HepG2 (cell line): ENCODE measurements at regions not wholly inside any gene's neighbourhood (a gene's known extent, or its start where the extent isn't known, plus 50 kb on each side); places are given as distances from the start of the nearest gene placed in this dataset.

Experiments used
- ATAC-seq: fragments of 200-7000 bp; cut with Tn5 transposase; 3 replicates; pipeline ENCODE4 v1.9.1; 2020; ENCODE audit warnings: mild to moderate bottlenecking, moderate library complexity
- BruUV-seq: library from RNA; stranded (reverse); fragments of 400-500 nt; replicated peaks from 2 replicates; lab custom pipeline; 2021; lab: Mats Ljungman, UMichigan
- CTCF ChIA-PET: fragments of 300-600 bp; formaldehyde crosslinking; extraction: SDS; loops from one replicate; lab custom pipeline; 2021; ENCODE audit warnings: low total read pairs, inconsistent platforms, low intra/inter-chr PET ratio; lab: Yijun Ruan, JAX
- POLR2A ChIA-PET: fragments of 350-600 bp; sonication (Branson Sonifier 250); formaldehyde crosslinking; loops from one replicate; lab custom pipeline; 2020; ENCODE audit warnings: antibody characterized with exemption, inconsistent platforms; lab: Yijun Ruan, JAX
- DNase-seq: peaks from one replicate; pipeline ENCODE4 v3.0.0-alpha.2; 2015; ENCODE audit warnings: low spot score
- FAIRE-seq: peaks from 3 replicates; lab custom pipeline; 2011; peaks lifted over from hg19 to GRCh38; lab: Jason Lieb, UNC
- H2AFZ ChIP-seq: one replicate; pipeline ENCODE4 v1.6.1; 2011; ENCODE audit warnings: low read length, inconsistent platforms
- H3K27ac ChIP-seq: fragments of 300-600 bp; 3 replicates; pipeline ENCODE4 v1.8.0; 2011; ENCODE audit warnings: mixed run types, mild to moderate bottlenecking, mixed read lengths, low read length, inconsistent platforms; ENCODE audit not compliant: insufficient read depth; ENCODE audit errors: extremely low read length
- H3K27me3 ChIP-seq, 2 experiments: fragments of 200-600 bp in 1 of 2; 2 replicates in 1 of 2; 3 replicates in 1 of 2; pipeline versions ENCODE4 v1.6.0 to v1.8.0; 2011; ENCODE audit warnings: low read length in 2 of 2, mild to moderate bottlenecking in 2 of 2, moderate library complexity in 2 of 2, inconsistent platforms in 1 of 2; ENCODE audit not compliant: insufficient read depth in 2 of 2, control insufficient read depth in 1 of 2
- H3K36me3 ChIP-seq, 2 experiments: fragments of 200-600 bp in 1 of 2; replicated peaks in 1 of 2; 2 replicates in 1 of 2; 3 replicates in 1 of 2; pipeline versions ENCODE4 v1.5.1 to v1.8.0; 2011; ENCODE audit warnings: low read length in 2 of 2, inconsistent platforms in 1 of 2; ENCODE audit not compliant: insufficient read depth in 2 of 2, control insufficient read depth in 1 of 2
- H3K4me1 ChIP-seq: 2 replicates; pipeline ENCODE4 v1.5.1; 2012; ENCODE audit warnings: low read length, inconsistent platforms; ENCODE audit not compliant: insufficient read depth
- H3K4me2 ChIP-seq: 2 replicates; pipeline ENCODE4 v1.6.0; 2011; ENCODE audit warnings: low read depth, low read length, inconsistent platforms
- H3K4me3 ChIP-seq, 3 experiments: fragments of 200-600 bp in 1 of 3; sonication (generic), shearing (Covaris generic) in 1 of 3; replicated peaks in 1 of 3; 2 replicates each; pipeline ENCODE4 v1.5.1; 2011 to 2016; ENCODE audit warnings: low read length in 3 of 3, inconsistent platforms in 2 of 3, low read depth in 2 of 3, mild to moderate bottlenecking in 2 of 3, control low read depth in 1 of 3, mixed read lengths in 1 of 3; ENCODE audit not compliant: insufficient read depth in 1 of 3
- H3K79me2 ChIP-seq: one replicate; pipeline ENCODE4 v1.6.1; 2011; ENCODE audit warnings: low read length, inconsistent platforms; ENCODE audit not compliant: insufficient read depth
- H3K9ac ChIP-seq: 2 replicates; pipeline ENCODE4 v1.6.0; 2011; ENCODE audit warnings: mild to moderate bottlenecking, low read depth, low read length, inconsistent platforms; ENCODE audit not compliant: insufficient read depth
- H3K9me3 ChIP-seq: 2 replicates; pipeline ENCODE4 v1.5.1; 2012; ENCODE audit warnings: mild to moderate bottlenecking, low read length
- H4K20me1 ChIP-seq: 2 replicates; pipeline ENCODE4 v1.6.0; 2011; ENCODE audit warnings: inconsistent platforms, mild to moderate bottlenecking, low read length, moderate library complexity; ENCODE audit not compliant: insufficient read depth
- BCL6 ChIP-seq: IDR thresholded peaks from 2 replicates; pipeline ENCODE4 v1.6.1; 2016; ENCODE audit warnings: missing genetic modification reagents, missing compliant biosample characterization
- TRAFD1 ChIP-seq: sonication (generic); formaldehyde crosslinking; IDR thresholded peaks from 2 replicates; pipeline ENCODE4 v1.5.1; 2020; ENCODE audit warnings: missing genetic modification reagents, mild to moderate bottlenecking, borderline replicate concordance
- ZC3H4 ChIP-seq: sonication (generic); formaldehyde crosslinking; IDR thresholded peaks from 2 replicates; pipeline ENCODE4 v1.4.0; 2020; ENCODE audit warnings: missing genetic modification reagents, borderline replicate concordance
- ZNF691 ChIP-seq: sonication (generic); formaldehyde crosslinking; IDR thresholded peaks from 2 replicates; pipeline ENCODE4 v1.4.0; 2020; ENCODE audit warnings: missing genetic modification reagents, low read depth, mild to moderate bottlenecking, borderline replicate concordance
- WGBS: methylation state at CpG from one replicate; pipeline ENCODE4 v1.1.6; 2017; ENCODE audit warnings: low lambda C conversion rate; 5-methylcytosine and 5-hydroxymethylcytosine counted together
- in situ Hi-C: cut with HindIII; loops from 2 replicates; pipeline ENCODE4 v1.10.0; 2017; ENCODE audit warnings: low pct_unique_long_range_greater_than_20kb; ENCODE audit not compliant: extremely low pct_ligation_motif_present
- intact Hi-C: fragments of 100-400 bp; cut with micrococcal nuclease; formaldehyde crosslinking; loops from one replicate; pipeline ENCODE4 v1.10.0; 2022; ENCODE audit not compliant: unreplicated experiment
- TF ChIP-seq, protein P1 (sequence below): sonication (generic); formaldehyde crosslinking; IDR thresholded peaks from 2 replicates; pipeline ENCODE4 v1.4.0; 2020; ENCODE audit warnings: low read depth, mild to moderate bottlenecking, missing genetic modification reagents

DNA sequence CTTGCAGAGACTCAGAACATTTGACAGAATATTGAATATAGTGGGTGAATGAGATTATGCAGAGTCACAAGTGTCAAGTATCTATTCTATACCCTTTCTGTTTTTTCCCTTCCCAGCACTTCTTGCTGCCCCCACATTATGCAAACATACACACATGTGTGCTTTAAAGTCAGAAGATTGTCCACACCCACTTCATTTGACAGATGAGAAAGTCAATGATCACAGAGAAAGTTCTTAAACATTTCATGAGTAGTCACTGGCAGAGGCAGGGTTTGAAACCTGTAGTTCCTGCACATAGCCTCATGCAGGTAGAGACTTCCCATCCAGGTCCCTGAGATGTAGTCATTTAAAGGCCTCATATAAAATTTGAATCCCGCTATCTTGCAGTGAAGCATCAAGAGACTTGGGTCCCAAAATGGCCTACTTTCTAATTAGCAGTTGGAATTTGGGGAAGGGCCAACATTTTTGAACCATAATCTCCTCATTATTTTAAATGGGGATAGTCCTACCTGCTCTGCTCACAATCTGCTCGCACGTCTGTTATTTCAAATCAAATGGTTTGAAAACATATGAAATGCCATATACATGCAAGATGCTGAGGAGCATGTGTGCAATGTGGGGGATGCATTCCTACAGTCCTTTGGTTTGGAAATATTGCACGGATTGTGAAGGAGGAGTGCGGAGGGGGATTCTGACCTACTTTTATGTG, 217.8 kb downstream of the STK31 start:
- H3K4me3 ChIP-seq = no peak overlapping the region
- no peaks in the 10 kb centered on the region for H3K79me2 ChIP-seq
- ChIA-PET POLR2A (no interaction called here), CTCF (no interaction called here)
- FAIRE-seq = no peak
- ATAC-seq = no peak
- in situ Hi-C loops (no loop called here), intact Hi-C loops (no loop called here)
- no peaks in the 10 kb centered on the region for H3K27me3 ChIP-seq
- DNase-seq = no peak
- H3K4me1 ChIP-seq = peaks cover 5% of the 10 kb centered on the region; the same call in 1 of the 2 replicates
- no peaks in the 10 kb centered on the region for H3K9me3 ChIP-seq
- BruUV-seq = no TSS peak
- no peak overlapping the region for H3K9ac ChIP-seq
- TF ChIP-seq BCL6 = no peak
- WGBS = 58% methylated on average over 5 of the region's 5 CpGs
- no peak overlapping the region for H2AFZ ChIP-seq
- no peak overlapping the region for H3K27ac ChIP-seq
- no peak overlapping the region for H3K4me2 ChIP-seq
- no peaks in the 10 kb centered on the region for H3K36me3 ChIP-seq
- no peaks in the 10 kb centered on the region for H4K20me1 ChIP-seq

GRCh38 chr7:23928418-23928775, 218.4 kb downstream of the STK31 start:
- DNase-seq (no peak), ATAC-seq (no peak), FAIRE-seq (no peak)
- in situ Hi-C loops = no loop called here
- Histone ChIP-seq H3K9me3 (no peaks in the 10 kb centered on the region), H4K20me1 (no peaks in the 10 kb centered on the region), H3K9ac (no peak overlapping the region), H3K4me2 (no peak overlapping the region), H3K4me1 (peaks cover 5% of the 10 kb centered on the region; the same call in 1 of the 2 replicates), H3K36me3 (no peaks in the 10 kb centered on the region), H3K4me3 (no peak overlapping the region), H3K27ac (no peak overlapping the region), H3K27me3 (no peaks in the 10 kb centered on the region), H2AFZ (no peak overlapping the region), H3K79me2 (no peaks in the 10 kb centered on the region)
- CTCF ChIA-PET = no interaction called here
- TF ChIP-seq TRAFD1 (CRISPR knock-in tag) (no peak), ZC3H4 (no peak), ZNF691 (CRISPR knock-in tag) (no peak)
- TF ChIP-seq, protein P1, sequence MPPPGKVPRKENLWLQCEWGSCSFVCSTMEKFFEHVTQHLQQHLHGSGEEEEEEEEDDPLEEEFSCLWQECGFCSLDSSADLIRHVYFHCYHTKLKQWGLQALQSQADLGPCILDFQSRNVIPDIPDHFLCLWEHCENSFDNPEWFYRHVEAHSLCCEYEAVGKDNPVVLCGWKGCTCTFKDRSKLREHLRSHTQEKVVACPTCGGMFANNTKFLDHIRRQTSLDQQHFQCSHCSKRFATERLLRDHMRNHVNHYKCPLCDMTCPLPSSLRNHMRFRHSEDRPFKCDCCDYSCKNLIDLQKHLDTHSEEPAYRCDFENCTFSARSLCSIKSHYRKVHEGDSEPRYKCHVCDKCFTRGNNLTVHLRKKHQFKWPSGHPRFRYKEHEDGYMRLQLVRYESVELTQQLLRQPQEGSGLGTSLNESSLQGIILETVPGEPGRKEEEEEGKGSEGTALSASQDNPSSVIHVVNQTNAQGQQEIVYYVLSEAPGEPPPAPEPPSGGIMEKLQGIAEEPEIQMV (CRISPR knock-in tag) = no peak
- intact Hi-C loops = no loop called here
- POLR2A ChIA-PET = no interaction called here
- WGBS = 20% methylated on average over 3 of the region's 3 CpGs
- no TSS peak for BruUV-seq
